HG03196 (cell line): ENCODE measurements at regions not wholly inside any gene's neighbourhood (a gene's known extent, or its start where the extent isn't known, plus 50 kb on each side); places are given as distances from the start of the nearest gene placed in this dataset.

Source experiments
- ATAC-seq: cut with Tn5 transposase; IDR thresholded peaks from one replicate; pipeline ENCODE4 v1.9.1; 2021; ENCODE audit not compliant: unreplicated experiment

GRCh38 chr11:10908215-10908951, 50.5 kb upstream of the ZBED5 start:
- ATAC-seq = no peak
